PC-3 (cell line): ENCODE measurements at regions not wholly inside any gene's neighbourhood (a gene's known extent, or its start where the extent isn't known, plus 50 kb on each side); places are given as distances from the start of the nearest gene placed in this dataset.

ENCODE experiments used
- ATAC-seq: fragments of 200-7000 bp; cut with Tn5 transposase; 2 replicates; pipeline ENCODE4 v1.9.1; 2020; ENCODE audit warnings: mild to moderate bottlenecking, moderate library complexity
- BruUV-seq: library from RNA; stranded (reverse); fragments of 400-500 nt; replicated peaks from 2 replicates; lab custom pipeline; 2021; lab: Mats Ljungman, UMichigan
- CTCF ChIA-PET: fragments of 300-600 bp; sonication (Branson Sonifier 250); formaldehyde crosslinking; loops from one replicate; lab custom pipeline; 2022; ENCODE audit warnings: antibody characterized with exemption; lab: Charles Lee
- POLR2A ChIA-PET: fragments of 300-600 bp; sonication (Branson Sonifier 250); formaldehyde crosslinking; loops from one replicate; lab custom pipeline; 2022; ENCODE audit warnings: antibody characterized with exemption; ENCODE audit not compliant: unreplicated experiment; lab: Charles Lee
- DNase-seq: peaks from one replicate; pipeline ENCODE4 v3.0.0-alpha.2; 2015
- H2AFZ ChIP-seq: fragments of 300-600 bp; sonication (generic); 2 replicates; pipeline ENCODE4 v1.6.0; 2016; ENCODE audit warnings: antibody characterized with exemption, low read length
- H3F3A ChIP-seq: fragments of 300-600 bp; sonication (generic); one replicate; pipeline ENCODE4 v1.6.0; 2017; ENCODE audit warnings: antibody characterized with exemption, low read length, control low read depth, mild to moderate bottlenecking; ENCODE audit not compliant: unreplicated experiment
- H3K27ac ChIP-seq: fragments of 300-600 bp; sonication (generic); 2 replicates; pipeline ENCODE4 v1.5.1; 2016; ENCODE audit warnings: mild to moderate bottlenecking, low read length
- H3K27me3 ChIP-seq: fragments of 300-600 bp; sonication (generic); 2 replicates; pipeline ENCODE4 v1.6.1; 2016; ENCODE audit warnings: low read length, mixed read lengths
- H3K36me3 ChIP-seq: fragments of 300-600 bp; sonication (generic); 2 replicates; pipeline ENCODE4 v1.6.1; 2016; ENCODE audit warnings: low read depth, mixed run types, low read length, mixed read lengths
- H3K4me1 ChIP-seq: fragments of 300-600 bp; sonication (generic); 2 replicates; pipeline ENCODE4 v1.5.1; 2016; ENCODE audit warnings: low read length; ENCODE audit not compliant: insufficient read depth
- H3K4me2 ChIP-seq: fragments of 300-600 bp; sonication (generic); 2 replicates; pipeline ENCODE4 v1.6.0; 2016; ENCODE audit warnings: low read length
- H3K4me3 ChIP-seq: fragments of 300-600 bp; sonication (generic); 2 replicates; pipeline ENCODE4 v1.5.1; 2016; ENCODE audit warnings: mild to moderate bottlenecking, low read length, mixed read lengths
- H3K79me2 ChIP-seq: fragments of 300-600 bp; sonication (generic); 2 replicates; pipeline ENCODE4 v1.6.1; 2017; ENCODE audit warnings: low read length, mixed read lengths
- H3K9ac ChIP-seq: fragments of 300-600 bp; sonication (generic); 2 replicates; pipeline ENCODE4 v1.6.0; 2016; ENCODE audit warnings: mild to moderate bottlenecking, low read length
- H3K9me2 ChIP-seq: fragments of 300-600 bp; sonication (generic); replicated peaks from 2 replicates; pipeline ENCODE4 v1.6.1; 2016; ENCODE audit warnings: mixed run types, low read length, mixed read lengths
- H3K9me3 ChIP-seq: fragments of 300-600 bp; sonication (generic); 2 replicates; pipeline ENCODE4 v1.6.1; 2016; ENCODE audit warnings: low read length, mixed read lengths
- H4K20me1 ChIP-seq: fragments of 300-600 bp; sonication (generic); 2 replicates; pipeline ENCODE4 v1.6.1; 2016; ENCODE audit warnings: low read length, mixed read lengths
- EZH2 ChIP-seq: fragments of 300-600 bp; sonication (generic); IDR thresholded peaks from one replicate; pipeline ENCODE4 v1.6.1; 2017; ENCODE audit warnings: antibody characterized with exemption, mild to moderate bottlenecking, low read length; ENCODE audit not compliant: unreplicated experiment
- EZH2phosphoT487 ChIP-seq: fragments of 300-600 bp; sonication (generic); IDR thresholded peaks from 2 replicates; pipeline ENCODE4 v1.6.1; 2018; ENCODE audit warnings: mild to moderate bottlenecking, antibody characterized with exemption, low read length, borderline replicate concordance
- intact Hi-C: fragments of 100-400 bp; cut with micrococcal nuclease; formaldehyde crosslinking; loops from 2 replicates; pipeline ENCODE4 v1.9.0; 2023
- TF ChIP-seq, protein P1 (sequence below): fragments of 300-600 bp; sonication (generic); conservative IDR thresholded peaks from 2 replicates; pipeline ENCODE4 v1.5.1; 2017; ENCODE audit warnings: antibody characterized with exemption, low read depth, mild to moderate bottlenecking, low read length

DNA sequence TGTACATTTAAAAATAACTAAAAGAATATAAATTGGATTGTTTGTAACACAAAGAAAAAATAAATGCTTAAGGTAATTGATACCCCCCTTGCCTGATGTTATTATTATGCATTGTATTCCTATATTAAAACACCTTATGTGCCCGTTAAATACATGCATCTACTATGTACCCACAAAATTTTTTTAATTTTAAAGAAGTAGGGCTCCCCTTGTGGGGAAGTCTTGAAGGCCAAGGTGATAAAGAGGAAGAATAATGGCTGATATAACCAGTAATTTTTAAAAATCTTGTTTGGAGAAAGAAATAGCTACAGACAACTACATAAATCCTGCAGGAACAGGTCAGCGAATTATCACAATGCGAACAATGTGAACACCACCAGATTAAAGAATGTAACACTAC, 451.7 kb upstream of the ARHGEF26 start:
- ChIA-PET POLR2A (no interaction called here), CTCF (no interaction called here)
- TF ChIP-seq, protein P1, sequence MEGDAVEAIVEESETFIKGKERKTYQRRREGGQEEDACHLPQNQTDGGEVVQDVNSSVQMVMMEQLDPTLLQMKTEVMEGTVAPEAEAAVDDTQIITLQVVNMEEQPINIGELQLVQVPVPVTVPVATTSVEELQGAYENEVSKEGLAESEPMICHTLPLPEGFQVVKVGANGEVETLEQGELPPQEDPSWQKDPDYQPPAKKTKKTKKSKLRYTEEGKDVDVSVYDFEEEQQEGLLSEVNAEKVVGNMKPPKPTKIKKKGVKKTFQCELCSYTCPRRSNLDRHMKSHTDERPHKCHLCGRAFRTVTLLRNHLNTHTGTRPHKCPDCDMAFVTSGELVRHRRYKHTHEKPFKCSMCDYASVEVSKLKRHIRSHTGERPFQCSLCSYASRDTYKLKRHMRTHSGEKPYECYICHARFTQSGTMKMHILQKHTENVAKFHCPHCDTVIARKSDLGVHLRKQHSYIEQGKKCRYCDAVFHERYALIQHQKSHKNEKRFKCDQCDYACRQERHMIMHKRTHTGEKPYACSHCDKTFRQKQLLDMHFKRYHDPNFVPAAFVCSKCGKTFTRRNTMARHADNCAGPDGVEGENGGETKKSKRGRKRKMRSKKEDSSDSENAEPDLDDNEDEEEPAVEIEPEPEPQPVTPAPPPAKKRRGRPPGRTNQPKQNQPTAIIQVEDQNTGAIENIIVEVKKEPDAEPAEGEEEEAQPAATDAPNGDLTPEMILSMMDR: no peak; the same call in 1 of the 2 replicates
- no peak for TF ChIP-seq EZH2phosphoT487
- Histone ChIP-seq H3K4me2 (no peak overlapping the region), H2AFZ (no peak overlapping the region), H3K27me3 (no peaks in the 10 kb centered on the region), H3K4me3 (no peak overlapping the region), H3K27ac (no peak overlapping the region), H3K9me3 (no peaks in the 10 kb centered on the region), H3F3A (no peaks in the 10 kb centered on the region), H4K20me1 (no peaks in the 10 kb centered on the region), H3K9me2 (no peaks in the 10 kb centered on the region), H3K4me1 (peaks cover 14% of the 10 kb centered on the region), H3K9ac (no peak overlapping the region), H3K36me3 (no peaks in the 10 kb centered on the region), H3K79me2 (no peaks in the 10 kb centered on the region)
- BruUV-seq: no TSS peak
- no peak for ATAC-seq
- intact Hi-C loops: no loop called here
- DNase-seq: no peak

DNA sequence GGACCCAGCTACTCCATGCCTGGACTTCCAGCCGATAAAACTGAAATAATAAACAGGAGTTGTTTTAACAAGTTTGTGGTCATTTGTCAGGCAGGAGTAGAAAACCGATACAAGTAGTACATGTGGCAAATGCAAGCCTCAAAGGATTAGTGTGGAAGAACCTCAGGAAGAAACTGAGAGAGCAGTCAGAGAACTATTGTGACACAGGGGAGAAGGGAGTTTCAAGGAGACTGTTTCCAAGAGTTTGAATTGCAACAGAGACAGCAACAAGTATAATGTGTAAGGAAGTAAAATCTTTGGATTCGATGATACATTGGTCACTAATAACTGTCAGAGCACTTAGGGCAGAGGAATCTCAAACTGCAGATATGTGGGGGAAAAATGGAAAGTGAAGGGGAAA, 450.6 kb upstream of the ARHGEF26 start:
- Histone ChIP-seq H2AFZ (no peak overlapping the region), H3F3A (no peaks in the 10 kb centered on the region), H3K27me3 (no peaks in the 10 kb centered on the region), H4K20me1 (no peaks in the 10 kb centered on the region), H3K79me2 (no peaks in the 10 kb centered on the region), H3K4me3 (no peak overlapping the region), H3K9me2 (0 out of 2 replicates have a peak, but pooled peaks cover 4% of the 10 kb centered on the region), H3K4me2 (no peak overlapping the region), H3K9me3 (no peaks in the 10 kb centered on the region), H3K36me3 (no peaks in the 10 kb centered on the region), H3K9ac (no peak overlapping the region), H3K27ac (no peak overlapping the region), H3K4me1 (peaks cover 14% of the 10 kb centered on the region)
- ChIA-PET POLR2A (no interaction called here), CTCF (no interaction called here)
- DNase-seq (no peak), ATAC-seq (no peak)
- intact Hi-C loops: no loop called here
- TF ChIP-seq, protein P1: no peak
- TF ChIP-seq EZH2phosphoT487 (no peak), EZH2 (no peak)
- BruUV-seq: no TSS peak

DNA sequence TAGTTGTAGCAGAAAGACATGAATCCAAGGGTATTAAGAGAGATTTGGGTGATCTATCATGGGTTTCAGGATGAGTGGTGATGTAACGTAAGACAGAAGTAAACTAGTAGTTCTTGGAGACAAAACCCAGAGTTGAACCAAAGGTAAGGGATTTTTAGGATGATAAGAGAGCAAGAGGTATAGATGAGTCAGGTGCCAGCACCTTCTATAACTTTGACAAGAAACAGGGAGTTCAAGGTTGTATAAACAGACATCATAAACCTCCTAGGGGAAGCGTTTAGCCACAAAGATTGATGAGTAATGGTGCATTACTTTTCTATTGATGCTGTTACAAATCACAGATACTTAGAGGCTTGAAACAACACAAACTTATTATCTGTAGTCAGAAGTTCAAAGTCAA, 447.3 kb upstream of the ARHGEF26 start:
- ATAC-seq: peak; percentile 42
- Histone ChIP-seq H3K4me3 (no peak overlapping the region), H3K4me2 (no peak overlapping the region), H3K9me2 (0 out of 2 replicates have a peak, but pooled peaks cover 4% of the 10 kb centered on the region), H3K27ac (no peak overlapping the region), H2AFZ (no peak overlapping the region), H4K20me1 (no peaks in the 10 kb centered on the region), H3K9me3 (no peaks in the 10 kb centered on the region), H3K79me2 (no peaks in the 10 kb centered on the region), H3F3A (no peaks in the 10 kb centered on the region), H3K27me3 (no peaks in the 10 kb centered on the region), H3K36me3 (no peaks in the 10 kb centered on the region), H3K4me1 (peaks cover 3% of the 10 kb centered on the region; the same call in 1 of the 2 replicates), H3K9ac (no peak overlapping the region)
- ChIA-PET POLR2A (no interaction called here), CTCF (no interaction called here)
- intact Hi-C loops: no loop called here
- no TSS peak for BruUV-seq
- peak; percentile 18 for DNase-seq
- TF ChIP-seq EZH2phosphoT487 (no peak), EZH2 (no peak)
- TF ChIP-seq, protein P1: no peak
